PC-3 (cell line): ENCODE measurements at regions not wholly inside any gene's neighbourhood (a gene's known extent, or its start where the extent isn't known, plus 50 kb on each side); places are given as distances from the start of the nearest gene placed in this dataset.

Source experiments
- ATAC-seq: fragments of 200-7000 bp; cut with Tn5 transposase; 2 replicates; pipeline ENCODE4 v1.9.1; 2020; ENCODE audit warnings: mild to moderate bottlenecking, moderate library complexity
- BruUV-seq: library from RNA; stranded (reverse); fragments of 400-500 nt; replicated peaks from 2 replicates; lab custom pipeline; 2021; lab: Mats Ljungman, UMichigan
- CTCF ChIA-PET: fragments of 300-600 bp; sonication (Branson Sonifier 250); formaldehyde crosslinking; loops from one replicate; lab custom pipeline; 2022; ENCODE audit warnings: antibody characterized with exemption; lab: Charles Lee
- POLR2A ChIA-PET: fragments of 300-600 bp; sonication (Branson Sonifier 250); formaldehyde crosslinking; loops from one replicate; lab custom pipeline; 2022; ENCODE audit warnings: antibody characterized with exemption; ENCODE audit not compliant: unreplicated experiment; lab: Charles Lee
- DNase-seq: peaks from one replicate; pipeline ENCODE4 v3.0.0-alpha.2; 2015
- H2AFZ ChIP-seq: fragments of 300-600 bp; sonication (generic); 2 replicates; pipeline ENCODE4 v1.6.0; 2016; ENCODE audit warnings: antibody characterized with exemption, low read length
- H3F3A ChIP-seq: fragments of 300-600 bp; sonication (generic); one replicate; pipeline ENCODE4 v1.6.0; 2017; ENCODE audit warnings: antibody characterized with exemption, low read length, control low read depth, mild to moderate bottlenecking; ENCODE audit not compliant: unreplicated experiment
- H3K27ac ChIP-seq: fragments of 300-600 bp; sonication (generic); 2 replicates; pipeline ENCODE4 v1.5.1; 2016; ENCODE audit warnings: mild to moderate bottlenecking, low read length
- H3K27me3 ChIP-seq: fragments of 300-600 bp; sonication (generic); 2 replicates; pipeline ENCODE4 v1.6.1; 2016; ENCODE audit warnings: low read length, mixed read lengths
- H3K36me3 ChIP-seq: fragments of 300-600 bp; sonication (generic); 2 replicates; pipeline ENCODE4 v1.6.1; 2016; ENCODE audit warnings: low read depth, mixed run types, low read length, mixed read lengths
- H3K4me1 ChIP-seq: fragments of 300-600 bp; sonication (generic); 2 replicates; pipeline ENCODE4 v1.5.1; 2016; ENCODE audit warnings: low read length; ENCODE audit not compliant: insufficient read depth
- H3K4me2 ChIP-seq: fragments of 300-600 bp; sonication (generic); 2 replicates; pipeline ENCODE4 v1.6.0; 2016; ENCODE audit warnings: low read length
- H3K4me3 ChIP-seq: fragments of 300-600 bp; sonication (generic); 2 replicates; pipeline ENCODE4 v1.5.1; 2016; ENCODE audit warnings: mild to moderate bottlenecking, low read length, mixed read lengths
- H3K79me2 ChIP-seq: fragments of 300-600 bp; sonication (generic); 2 replicates; pipeline ENCODE4 v1.6.1; 2017; ENCODE audit warnings: low read length, mixed read lengths
- H3K9ac ChIP-seq: fragments of 300-600 bp; sonication (generic); 2 replicates; pipeline ENCODE4 v1.6.0; 2016; ENCODE audit warnings: mild to moderate bottlenecking, low read length
- H3K9me2 ChIP-seq: fragments of 300-600 bp; sonication (generic); replicated peaks from 2 replicates; pipeline ENCODE4 v1.6.1; 2016; ENCODE audit warnings: mixed run types, low read length, mixed read lengths
- H3K9me3 ChIP-seq: fragments of 300-600 bp; sonication (generic); 2 replicates; pipeline ENCODE4 v1.6.1; 2016; ENCODE audit warnings: low read length, mixed read lengths
- H4K20me1 ChIP-seq: fragments of 300-600 bp; sonication (generic); 2 replicates; pipeline ENCODE4 v1.6.1; 2016; ENCODE audit warnings: low read length, mixed read lengths
- CTCF ChIP-seq: fragments of 300-600 bp; sonication (generic); conservative IDR thresholded peaks from 2 replicates; pipeline ENCODE4 v1.5.1; 2017; ENCODE audit warnings: antibody characterized with exemption, low read depth, mild to moderate bottlenecking, low read length
- EZH2 ChIP-seq: fragments of 300-600 bp; sonication (generic); IDR thresholded peaks from one replicate; pipeline ENCODE4 v1.6.1; 2017; ENCODE audit warnings: antibody characterized with exemption, mild to moderate bottlenecking, low read length; ENCODE audit not compliant: unreplicated experiment
- EZH2phosphoT487 ChIP-seq: fragments of 300-600 bp; sonication (generic); IDR thresholded peaks from 2 replicates; pipeline ENCODE4 v1.6.1; 2018; ENCODE audit warnings: mild to moderate bottlenecking, antibody characterized with exemption, low read length, borderline replicate concordance
- intact Hi-C: fragments of 100-400 bp; cut with micrococcal nuclease; formaldehyde crosslinking; loops from 2 replicates; pipeline ENCODE4 v1.9.0; 2023

- Histone ChIP-seq H4K20me1 (no peaks in the 10 kb centered on the region), H2AFZ (no peak overlapping the region), H3K9me2 (no peaks in the 10 kb centered on the region), H3K79me2 (no peaks in the 10 kb centered on the region), H3K27ac (no peak overlapping the region), H3K4me2 (no peak overlapping the region), H3K9me3 (no peaks in the 10 kb centered on the region), H3K4me1 (no peaks in the 10 kb centered on the region), H3F3A (no peaks in the 10 kb centered on the region), H3K36me3 (no peaks in the 10 kb centered on the region), H3K4me3 (no peak overlapping the region), H3K27me3 (peaks cover 88% of the 10 kb centered on the region), H3K9ac (no peak overlapping the region)
- no peak for DNase-seq
- POLR2A ChIA-PET = no interaction called here
- no peak for ATAC-seq
- intact Hi-C loops = no loop called here
- TF ChIP-seq CTCF (no peak), EZH2 (no peak), EZH2phosphoT487 (no peak)
- BruUV-seq = no TSS peak
- CTCF ChIA-PET = no interaction called here
These were observed 113.9 kb downstream of the LINC00237 start for GRCh38 chr20:20992277-20992676.

GRCh38 chr20:20989081-20989480 lies 117.1 kb downstream of the LINC00237 start:
- H3K9me3 ChIP-seq = no peaks in the 10 kb centered on the region
- no peak overlapping the region for H3K4me2 ChIP-seq
- no peak overlapping the region for H3K4me3 ChIP-seq
- no peak overlapping the region for H2AFZ ChIP-seq
- POLR2A ChIA-PET = no interaction called here
- no TSS peak for BruUV-seq
- H3F3A ChIP-seq = no peaks in the 10 kb centered on the region
- H3K9ac ChIP-seq = no peak overlapping the region
- CTCF ChIA-PET = no interaction called here
- ATAC-seq = no peak
- H3K36me3 ChIP-seq = no peaks in the 10 kb centered on the region
- intact Hi-C loops = no loop called here
- no peak for DNase-seq
- no peak overlapping the region for H3K27ac ChIP-seq
- no peaks in the 10 kb centered on the region for H3K9me2 ChIP-seq
- no peaks in the 10 kb centered on the region for H4K20me1 ChIP-seq
- H3K27me3 ChIP-seq = peaks cover 80% of the 10 kb centered on the region
- no peaks in the 10 kb centered on the region for H3K79me2 ChIP-seq
- H3K4me1 ChIP-seq = no peaks in the 10 kb centered on the region
- TF ChIP-seq CTCF = no peak
- TF ChIP-seq EZH2phosphoT487 = no peak
- TF ChIP-seq EZH2 = no peak

- no peaks in the 10 kb centered on the region for H3F3A ChIP-seq
- CTCF ChIA-PET = no interaction called here
- H3K27ac ChIP-seq = no peak overlapping the region
- no peak overlapping the region for H3K9ac ChIP-seq
- H2AFZ ChIP-seq = no peak overlapping the region
- no peaks in the 10 kb centered on the region for H3K4me1 ChIP-seq
- DNase-seq = no peak
- intact Hi-C loops = no loop called here
- H4K20me1 ChIP-seq = no peaks in the 10 kb centered on the region
- ATAC-seq = no peak
- BruUV-seq = no TSS peak
- POLR2A ChIA-PET = no interaction called here
- TF ChIP-seq EZH2 = no peak
- no peak for TF ChIP-seq CTCF
- TF ChIP-seq EZH2phosphoT487 = no peak
- no peaks in the 10 kb centered on the region for H3K79me2 ChIP-seq
- H3K9me2 ChIP-seq = no peaks in the 10 kb centered on the region
- H3K9me3 ChIP-seq = no peaks in the 10 kb centered on the region
- no peak overlapping the region for H3K4me3 ChIP-seq
- no peak overlapping the region for H3K4me2 ChIP-seq
- H3K27me3 ChIP-seq = peaks cover 52% of the 10 kb centered on the region
- no peaks in the 10 kb centered on the region for H3K36me3 ChIP-seq
These were observed 126.2 kb downstream of the LINC00237 start for GRCh38 chr20:20979934-20980333.
